ENCODE measurements at regions not wholly inside any gene's neighbourhood (a gene's known extent, or its start where the extent isn't known, plus 50 kb on each side); places are given as distances from the start of the nearest gene placed in this dataset.
"Not testable (repeated sequence)": the region's sequence is repeated elsewhere in the genome, so short reads cannot be mapped to it uniquely, and the experiment has no call there.

GRCh38 chr7:138396251-138397070 is 63.6 kb upstream of the TRIM24 start:
- H3K27ac ChIP-seq (ENCODE audit: low read depth in 1 of 2, low read length in 2 of 2) = no peak overlapping the region
- Mint-ChIP-seq H3K27ac (no peak overlapping the region), H3K36me3 (no peaks in the 10 kb centered on the region), H3K27me3 (ENCODE audit: low read depth in 3 of 3) (peaks cover 0 to 1% (median 0%) of the 10 kb centered on the region in 3 donors), H3K4me1 (peaks cover 4% of the 10 kb centered on the region), H3K9me3 (peaks cover 4 to 21% (median 14%) of the 10 kb centered on the region in 7 donors), H3K4me3 (no peak overlapping the region)
- H3K9me3 ChIP-seq (replicated peaks in 1 of 2; ENCODE audit: control insufficient read depth in 1 of 2, insufficient read depth in 1 of 2, low read length in 2 of 2) = peaks cover 9 to 13% of the 10 kb centered on the region in 2 donors
- DNase-seq = no peak
- TF ChIP-seq CTCF (IDR thresholded peaks at IDR 0.05) = no peak
- no peak overlapping the region for H3K4me3 ChIP-seq (replicated peaks in 1 of 3; ENCODE audit: low read depth in 2 of 3, low read length in 3 of 3)
- H4K20me1 ChIP-seq (ENCODE audit: insufficient read depth, low read length) = no peaks in the 10 kb centered on the region
- H3K4me2 ChIP-seq (replicated peaks; ENCODE audit: extremely low read depth, low read length, poor library complexity, severe bottlenecking) = no peak overlapping the region
- H3K79me2 ChIP-seq (ENCODE audit: insufficient read depth, low read length) = no peaks in the 10 kb centered on the region
- H2AFZ ChIP-seq (ENCODE audit: insufficient read depth, low read depth, low read length, poor library complexity, severe bottlenecking) = no peak overlapping the region
- no peak overlapping the region for H3K9ac ChIP-seq (ENCODE audit: insufficient read depth, low read length, poor library complexity, severe bottlenecking)
- no peaks in the 10 kb centered on the region for H3K27me3 ChIP-seq (ENCODE audit: control insufficient read depth in 2 of 2, insufficient read depth in 2 of 2, low read length in 2 of 2)
- no peaks in the 10 kb centered on the region for H3K36me3 ChIP-seq (replicated peaks in 1 of 2; ENCODE audit: control insufficient read depth in 1 of 2, insufficient read depth in 2 of 2, low read length in 2 of 2)
- H3K4me1 ChIP-seq (ENCODE audit: control insufficient read depth in 1 of 2, insufficient read depth in 2 of 2, low read length in 2 of 2) = no peaks in the 10 kb centered on the region
- intact Hi-C loops (cut with micrococcal nuclease) = no loop called here
- WGBS (ENCODE audit: insufficient coverage) = 100% methylated on average over 1 of the region's 3 CpGs

- H3K36me3 Mint-ChIP-seq; H3K27ac Mint-ChIP-seq; H3K79me2 ChIP-seq (ENCODE audit: insufficient read depth, low read length); H3K4me1 ChIP-seq (ENCODE audit: control insufficient read depth in 1 of 2, insufficient read depth in 2 of 2, low read length in 2 of 2); H3K27me3 Mint-ChIP-seq (ENCODE audit: low read depth in 3 of 3); H4K20me1 ChIP-seq (ENCODE audit: insufficient read depth, low read length); H2AFZ ChIP-seq (ENCODE audit: insufficient read depth, low read depth, low read length, poor library complexity, severe bottlenecking); H3K36me3 ChIP-seq (replicated peaks in 1 of 2; ENCODE audit: control insufficient read depth in 1 of 2, insufficient read depth in 2 of 2, low read length in 2 of 2); H3K27ac ChIP-seq (ENCODE audit: low read depth in 1 of 2, low read length in 2 of 2); H3K9ac ChIP-seq (ENCODE audit: insufficient read depth, low read length, poor library complexity, severe bottlenecking); H3K4me2 ChIP-seq (replicated peaks; ENCODE audit: extremely low read depth, low read length, poor library complexity, severe bottlenecking); H3K27me3 ChIP-seq (ENCODE audit: control insufficient read depth in 2 of 2, insufficient read depth in 2 of 2, low read length in 2 of 2); H3K4me1 Mint-ChIP-seq; H3K4me3 Mint-ChIP-seq; DNase-seq; intact Hi-C loops (cut with micrococcal nuclease); H3K4me3 ChIP-seq (replicated peaks in 1 of 3; ENCODE audit: low read depth in 2 of 3, low read length in 3 of 3): not testable (repeated sequence)
- 88% methylated on average over 3 of the region's 3 CpGs for WGBS (ENCODE audit: insufficient coverage)
- peaks cover 4 to 21% (median 14%) of the 10 kb centered on the region in 7 donors for H3K9me3 Mint-ChIP-seq
- H3K9me3 ChIP-seq (replicated peaks in 1 of 2; ENCODE audit: control insufficient read depth in 1 of 2, insufficient read depth in 1 of 2, low read length in 2 of 2) = peaks cover 9 to 13% of the 10 kb centered on the region in 2 donors
Measured at GRCh38 chr7:138397071-138397433, 63.0 kb upstream of the TRIM24 start.

Data from CD14-positive monocyte (primary cell).